PC-3 (cell line): ENCODE measurements at regions not wholly inside any gene's neighbourhood (a gene's known extent, or its start where the extent isn't known, plus 50 kb on each side); places are given as distances from the start of the nearest gene placed in this dataset.

Experiments
- ATAC-seq: fragments of 200-7000 bp; cut with Tn5 transposase; 2 replicates; pipeline ENCODE4 v1.9.1; 2020; ENCODE audit warnings: mild to moderate bottlenecking, moderate library complexity
- BruUV-seq: library from RNA; stranded (reverse); fragments of 400-500 nt; replicated peaks from 2 replicates; lab custom pipeline; 2021; lab: Mats Ljungman, UMichigan
- CTCF ChIA-PET: fragments of 300-600 bp; sonication (Branson Sonifier 250); formaldehyde crosslinking; loops from one replicate; lab custom pipeline; 2022; ENCODE audit warnings: antibody characterized with exemption; lab: Charles Lee
- POLR2A ChIA-PET: fragments of 300-600 bp; sonication (Branson Sonifier 250); formaldehyde crosslinking; loops from one replicate; lab custom pipeline; 2022; ENCODE audit warnings: antibody characterized with exemption; ENCODE audit not compliant: unreplicated experiment; lab: Charles Lee
- DNase-seq: peaks from one replicate; pipeline ENCODE4 v3.0.0-alpha.2; 2015
- H2AFZ ChIP-seq: fragments of 300-600 bp; sonication (generic); 2 replicates; pipeline ENCODE4 v1.6.0; 2016; ENCODE audit warnings: antibody characterized with exemption, low read length
- H3F3A ChIP-seq: fragments of 300-600 bp; sonication (generic); one replicate; pipeline ENCODE4 v1.6.0; 2017; ENCODE audit warnings: antibody characterized with exemption, low read length, control low read depth, mild to moderate bottlenecking; ENCODE audit not compliant: unreplicated experiment
- H3K27ac ChIP-seq: fragments of 300-600 bp; sonication (generic); 2 replicates; pipeline ENCODE4 v1.5.1; 2016; ENCODE audit warnings: mild to moderate bottlenecking, low read length
- H3K27me3 ChIP-seq: fragments of 300-600 bp; sonication (generic); 2 replicates; pipeline ENCODE4 v1.6.1; 2016; ENCODE audit warnings: low read length, mixed read lengths
- H3K36me3 ChIP-seq: fragments of 300-600 bp; sonication (generic); 2 replicates; pipeline ENCODE4 v1.6.1; 2016; ENCODE audit warnings: low read depth, mixed run types, low read length, mixed read lengths
- H3K4me1 ChIP-seq: fragments of 300-600 bp; sonication (generic); 2 replicates; pipeline ENCODE4 v1.5.1; 2016; ENCODE audit warnings: low read length; ENCODE audit not compliant: insufficient read depth
- H3K4me2 ChIP-seq: fragments of 300-600 bp; sonication (generic); 2 replicates; pipeline ENCODE4 v1.6.0; 2016; ENCODE audit warnings: low read length
- H3K4me3 ChIP-seq: fragments of 300-600 bp; sonication (generic); 2 replicates; pipeline ENCODE4 v1.5.1; 2016; ENCODE audit warnings: mild to moderate bottlenecking, low read length, mixed read lengths
- H3K79me2 ChIP-seq: fragments of 300-600 bp; sonication (generic); 2 replicates; pipeline ENCODE4 v1.6.1; 2017; ENCODE audit warnings: low read length, mixed read lengths
- H3K9ac ChIP-seq: fragments of 300-600 bp; sonication (generic); 2 replicates; pipeline ENCODE4 v1.6.0; 2016; ENCODE audit warnings: mild to moderate bottlenecking, low read length
- H3K9me2 ChIP-seq: fragments of 300-600 bp; sonication (generic); replicated peaks from 2 replicates; pipeline ENCODE4 v1.6.1; 2016; ENCODE audit warnings: mixed run types, low read length, mixed read lengths
- H3K9me3 ChIP-seq: fragments of 300-600 bp; sonication (generic); 2 replicates; pipeline ENCODE4 v1.6.1; 2016; ENCODE audit warnings: low read length, mixed read lengths
- H4K20me1 ChIP-seq: fragments of 300-600 bp; sonication (generic); 2 replicates; pipeline ENCODE4 v1.6.1; 2016; ENCODE audit warnings: low read length, mixed read lengths
- EZH2 ChIP-seq: fragments of 300-600 bp; sonication (generic); IDR thresholded peaks from one replicate; pipeline ENCODE4 v1.6.1; 2017; ENCODE audit warnings: antibody characterized with exemption, mild to moderate bottlenecking, low read length; ENCODE audit not compliant: unreplicated experiment
- EZH2phosphoT487 ChIP-seq: fragments of 300-600 bp; sonication (generic); IDR thresholded peaks from 2 replicates; pipeline ENCODE4 v1.6.1; 2018; ENCODE audit warnings: mild to moderate bottlenecking, antibody characterized with exemption, low read length, borderline replicate concordance
- intact Hi-C: fragments of 100-400 bp; cut with micrococcal nuclease; formaldehyde crosslinking; loops from 2 replicates; pipeline ENCODE4 v1.9.0; 2023
- TF ChIP-seq, protein P1 (sequence below): fragments of 300-600 bp; sonication (generic); conservative IDR thresholded peaks from 2 replicates; pipeline ENCODE4 v1.5.1; 2017; ENCODE audit warnings: antibody characterized with exemption, low read depth, mild to moderate bottlenecking, low read length

DNA sequence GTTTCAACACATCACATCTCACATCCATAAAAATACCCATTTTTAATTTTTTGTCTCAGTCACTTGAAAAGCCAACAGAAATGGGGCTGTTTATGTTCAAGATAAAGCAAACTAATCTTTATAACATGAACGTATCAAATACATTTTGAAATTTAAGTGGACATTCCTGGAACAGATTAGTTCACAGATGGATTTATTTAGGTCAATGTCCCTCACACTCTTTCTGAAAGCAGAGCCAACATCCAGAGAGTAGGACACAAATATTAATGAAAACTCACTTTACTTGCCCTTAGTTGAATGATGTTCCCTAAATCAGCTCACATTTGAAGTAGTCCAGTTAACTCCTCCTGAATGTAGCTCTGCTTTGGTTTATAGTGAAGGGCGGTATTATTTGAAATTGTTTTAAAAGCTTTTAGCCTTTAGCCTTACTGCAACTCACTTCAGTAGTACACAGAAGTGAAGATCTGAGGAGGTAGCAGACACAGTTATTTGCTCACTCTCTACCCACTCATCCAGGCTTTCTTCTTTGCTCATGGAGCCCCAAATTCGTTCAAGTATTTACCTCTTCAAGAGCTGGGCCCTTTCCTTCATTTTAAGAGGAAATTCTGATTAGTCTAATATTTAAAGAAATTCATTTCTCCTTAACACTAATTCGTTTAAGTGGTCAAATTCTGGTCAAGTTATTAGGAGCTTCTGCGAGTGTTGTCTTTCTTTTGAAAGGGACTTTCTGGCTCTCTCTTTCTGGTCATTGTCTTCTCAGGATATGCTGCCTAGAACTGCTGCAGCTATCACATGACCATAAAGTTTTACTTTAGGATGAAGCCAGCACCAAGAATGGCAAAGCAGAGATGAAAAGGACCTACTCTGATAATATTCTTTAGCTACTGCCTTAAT, 180.6 kb upstream of the AGR3 start:
- Histone ChIP-seq H4K20me1 (no peaks in the 10 kb centered on the region), H3K4me3 (no peak overlapping the region), H2AFZ (no peak overlapping the region), H3K27ac (0 out of 2 replicates have a peak overlapping the region, but pooled peaks have one; percentile 1), H3K4me1 (peaks cover 48% of the 10 kb centered on the region), H3K9ac (no peak overlapping the region), H3K79me2 (no peaks in the 10 kb centered on the region), H3F3A (no peaks in the 10 kb centered on the region), H3K4me2 (no peak overlapping the region), H3K27me3 (no peaks in the 10 kb centered on the region), H3K9me3 (no peaks in the 10 kb centered on the region), H3K9me2 (no peaks in the 10 kb centered on the region), H3K36me3 (no peaks in the 10 kb centered on the region)
- ChIA-PET POLR2A (interaction anchor here (0.6 kb wide), 2 partner anchors 31 to 234 kb away, joined by 3 to 11 read pairs; no protein-coding TSS in a partner anchor), CTCF (interaction anchor here (0.5 to 1.0 kb wide), 7 partner anchors 23 to 497 kb away, joined by 3 to 4 read pairs (median 3); no protein-coding TSS in a partner anchor)
- ATAC-seq (no peak), DNase-seq (no peak)
- TF ChIP-seq, protein P1, sequence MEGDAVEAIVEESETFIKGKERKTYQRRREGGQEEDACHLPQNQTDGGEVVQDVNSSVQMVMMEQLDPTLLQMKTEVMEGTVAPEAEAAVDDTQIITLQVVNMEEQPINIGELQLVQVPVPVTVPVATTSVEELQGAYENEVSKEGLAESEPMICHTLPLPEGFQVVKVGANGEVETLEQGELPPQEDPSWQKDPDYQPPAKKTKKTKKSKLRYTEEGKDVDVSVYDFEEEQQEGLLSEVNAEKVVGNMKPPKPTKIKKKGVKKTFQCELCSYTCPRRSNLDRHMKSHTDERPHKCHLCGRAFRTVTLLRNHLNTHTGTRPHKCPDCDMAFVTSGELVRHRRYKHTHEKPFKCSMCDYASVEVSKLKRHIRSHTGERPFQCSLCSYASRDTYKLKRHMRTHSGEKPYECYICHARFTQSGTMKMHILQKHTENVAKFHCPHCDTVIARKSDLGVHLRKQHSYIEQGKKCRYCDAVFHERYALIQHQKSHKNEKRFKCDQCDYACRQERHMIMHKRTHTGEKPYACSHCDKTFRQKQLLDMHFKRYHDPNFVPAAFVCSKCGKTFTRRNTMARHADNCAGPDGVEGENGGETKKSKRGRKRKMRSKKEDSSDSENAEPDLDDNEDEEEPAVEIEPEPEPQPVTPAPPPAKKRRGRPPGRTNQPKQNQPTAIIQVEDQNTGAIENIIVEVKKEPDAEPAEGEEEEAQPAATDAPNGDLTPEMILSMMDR, result no peak
- no peak for TF ChIP-seq EZH2
- TF ChIP-seq EZH2phosphoT487, result no peak
- intact Hi-C loops, result loop anchor here (2.0 to 5.0 kb wide), 4 partner anchors 35 to 238 kb away; no protein-coding TSS in a partner anchor
- no TSS peak for BruUV-seq

DNA sequence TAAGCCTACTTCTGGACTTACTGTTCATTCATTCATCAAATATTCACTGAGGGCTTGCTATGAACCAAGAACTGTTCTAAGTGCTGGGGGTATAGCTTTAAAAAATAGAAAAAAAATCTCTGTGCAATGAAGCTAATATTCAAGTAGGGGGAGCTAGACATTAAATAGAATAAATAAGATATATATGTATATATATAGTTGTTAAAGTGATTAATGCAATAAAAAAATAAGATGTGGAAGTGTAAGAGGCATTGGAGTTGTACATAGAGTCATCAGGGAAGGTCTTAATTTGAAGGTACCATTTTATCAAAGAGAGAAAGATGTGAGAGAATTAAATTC, 181.2 kb upstream of the AGR3 start:
- no peaks in the 10 kb centered on the region for H3K27me3 ChIP-seq
- no peak overlapping the region for H3K4me2 ChIP-seq
- 0 out of 2 replicates have a peak overlapping the region, but pooled peaks have one; percentile 1 for H3K27ac ChIP-seq
- intact Hi-C loops, result loop anchor here (2.0 to 5.0 kb wide), 4 partner anchors 34 to 238 kb away; no protein-coding TSS in a partner anchor
- no peak for TF ChIP-seq EZH2
- TF ChIP-seq, protein P1, result peak; percentile 36; the same call in 1 of the 2 replicates
- H3K36me3 ChIP-seq, result no peaks in the 10 kb centered on the region
- no peaks in the 10 kb centered on the region for H3F3A ChIP-seq
- ATAC-seq, result 0 out of 2 replicates have a peak, but pooled peaks have one; percentile 8
- H3K9ac ChIP-seq, result no peak overlapping the region
- DNase-seq, result peak; percentile 48
- ChIA-PET POLR2A (interaction anchor here (0.6 kb wide), 1 partner anchor 234 kb away, joined by 11 read pairs; no protein-coding TSS in a partner anchor), CTCF (interaction anchor here (0.5 to 1.0 kb wide), 7 partner anchors 22 to 496 kb away, joined by 3 to 4 read pairs (median 3); no protein-coding TSS in a partner anchor)
- H3K9me2 ChIP-seq, result no peaks in the 10 kb centered on the region
- no TSS peak for BruUV-seq
- no peaks in the 10 kb centered on the region for H3K9me3 ChIP-seq
- H3K4me3 ChIP-seq, result no peak overlapping the region
- no peaks in the 10 kb centered on the region for H3K79me2 ChIP-seq
- peaks cover 47% of the 10 kb centered on the region for H3K4me1 ChIP-seq
- H4K20me1 ChIP-seq, result no peaks in the 10 kb centered on the region
- no peak overlapping the region for H2AFZ ChIP-seq
